IMR-90 (cell line): ENCODE measurements at regions not wholly inside any gene's neighbourhood (a gene's known extent, or its start where the extent isn't known, plus 50 kb on each side); places are given as distances from the start of the nearest gene placed in this dataset.

Source experiments
- ATAC-seq: fragments of 200-7000 bp; cut with Tn5 transposase; 2 replicates; pipeline ENCODE4 v1.9.1; 2020; ENCODE audit warnings: low read depth, mild to moderate bottlenecking, moderate library complexity
- BruUV-seq: library from RNA; stranded (reverse); fragments of 400-500 nt; replicated peaks from 2 replicates; lab custom pipeline; 2021; lab: Mats Ljungman, UMichigan
- CTCF ChIA-PET: fragments of 300-600 bp; formaldehyde crosslinking; extraction: SDS; loops from one replicate; lab custom pipeline; 2021; ENCODE audit warnings: antibody characterized with exemption; lab: Yijun Ruan, JAX
- POLR2A ChIA-PET: fragments of 300-600 bp; sonication (Branson Sonifier 250); formaldehyde crosslinking; loops from one replicate; lab custom pipeline; 2022; ENCODE audit warnings: antibody characterized with exemption; ENCODE audit not compliant: unreplicated experiment; lab: Charles Lee
- DNase-seq: peaks from one replicate; pipeline ENCODE4 v3.0.0; 2013
- H2AFZ ChIP-seq: replicated peaks from 2 replicates; pipeline ENCODE3; 2013; ENCODE audit warnings: low read length, mild to moderate bottlenecking; ENCODE audit not compliant: poor library complexity
- H2AK5ac ChIP-seq: 2 replicates; pipeline ENCODE4 v1.6.1; 2013; ENCODE audit warnings: low read depth, low read length, inconsistent platforms
- H2AK9ac ChIP-seq: replicated peaks from 2 replicates; pipeline ENCODE3; 2013; ENCODE audit warnings: mild to moderate bottlenecking, low read depth, low read length, moderate library complexity; ENCODE audit not compliant: poor library complexity
- H2BK120ac ChIP-seq: 2 replicates; pipeline ENCODE4 v1.6.1; 2013; ENCODE audit warnings: low read depth, low read length, inconsistent platforms
- H2BK15ac ChIP-seq: 3 replicates; pipeline ENCODE4 v1.6.1; 2013; ENCODE audit warnings: low read depth, low read length, inconsistent platforms
- H2BK20ac ChIP-seq: 2 replicates; pipeline ENCODE4 v1.6.1; 2013; ENCODE audit warnings: low read depth, mild to moderate bottlenecking, inconsistent platforms, low read length, moderate library complexity
- H2BK5ac ChIP-seq: 2 replicates; pipeline ENCODE4 v1.6.1; 2013; ENCODE audit warnings: mild to moderate bottlenecking, low read depth, low read length, inconsistent platforms; ENCODE audit not compliant: poor library complexity, severe bottlenecking
- H3K14ac ChIP-seq: replicated peaks from 2 replicates; pipeline ENCODE4 v1.6.1; 2013; ENCODE audit warnings: low read depth, low read length, inconsistent platforms
- H3K18ac ChIP-seq: 2 replicates; pipeline ENCODE4 v1.6.1; 2013; ENCODE audit warnings: low read depth, low read length, control low read depth
- H3K23ac ChIP-seq: 2 replicates; pipeline ENCODE4 v1.6.1; 2013; ENCODE audit warnings: low read depth, low read length, inconsistent platforms
- H3K27ac ChIP-seq: 2 replicates; pipeline ENCODE4 v1.5.1; 2013; ENCODE audit warnings: mild to moderate bottlenecking, control low read depth, low read length; ENCODE audit not compliant: insufficient read depth
- H3K27me3 ChIP-seq: 2 replicates; pipeline ENCODE4 v1.6.1; 2013; ENCODE audit warnings: low read length; ENCODE audit not compliant: control insufficient read depth, insufficient read depth
- H3K36me3 ChIP-seq: 2 replicates; pipeline ENCODE4 v1.6.1; 2013; ENCODE audit warnings: low read length, mixed read lengths; ENCODE audit not compliant: control insufficient read depth, insufficient read depth
- H3K4ac ChIP-seq: 2 replicates; pipeline ENCODE4 v1.6.1; 2013; ENCODE audit warnings: low read depth, low read length, inconsistent platforms
- H3K4me1 ChIP-seq: 2 replicates; pipeline ENCODE4 v1.6.1; 2013; ENCODE audit warnings: low read length, mixed read lengths; ENCODE audit not compliant: control insufficient read depth, insufficient read depth
- H3K4me2 ChIP-seq: 2 replicates; pipeline ENCODE4 v1.6.1; 2013; ENCODE audit warnings: low read depth, mild to moderate bottlenecking, control low read depth, low read length, moderate library complexity
- H3K4me3 ChIP-seq: 2 replicates; pipeline ENCODE4 v1.5.1; 2013; ENCODE audit warnings: low read depth, mild to moderate bottlenecking, control low read depth, low read length, moderate library complexity; ENCODE audit not compliant: insufficient read depth
- H3K56ac ChIP-seq: 2 replicates; pipeline ENCODE4 v1.6.1; 2013; ENCODE audit warnings: low read length, inconsistent platforms; ENCODE audit not compliant: insufficient read depth; ENCODE audit errors: extremely low read depth
- H3K79me1 ChIP-seq, 2 experiments: 2 replicates each; pipeline ENCODE4 v1.6.1; 2013; ENCODE audit warnings: low read length in 2 of 2, inconsistent platforms in 1 of 2, low read depth in 1 of 2
- H3K9ac ChIP-seq: 2 replicates; pipeline ENCODE4 v1.6.1; 2013; ENCODE audit warnings: low read depth, low read length, control low read depth
- H3K9me1 ChIP-seq: 2 replicates; pipeline ENCODE4 v1.6.1; 2013; ENCODE audit warnings: low read length, inconsistent platforms; ENCODE audit not compliant: insufficient read depth
- H3K9me3 ChIP-seq: 2 replicates; pipeline ENCODE4 v1.6.1; 2013; ENCODE audit warnings: low read length; ENCODE audit not compliant: control insufficient read depth, insufficient read depth
- H4K20me1 ChIP-seq: 2 replicates; pipeline ENCODE4 v1.6.1; 2013; ENCODE audit warnings: low read length, inconsistent platforms; ENCODE audit not compliant: insufficient read depth
- H4K5ac ChIP-seq: 2 replicates; pipeline ENCODE4 v1.6.1; 2013; ENCODE audit warnings: mild to moderate bottlenecking, low read depth, low read length, control low read depth
- H4K8ac ChIP-seq, 2 experiments: 2 replicates each; pipeline ENCODE4 v1.6.1; 2013; ENCODE audit warnings: low read depth in 2 of 2, low read length in 2 of 2, control low read depth in 1 of 2, inconsistent platforms in 1 of 2
- H4K91ac ChIP-seq: 2 replicates; pipeline ENCODE4 v1.6.1; 2013; ENCODE audit warnings: low read depth, low read length, inconsistent platforms; ENCODE audit not compliant: insufficient read depth
- BHLHE40 ChIP-seq: fragments of 150-350 bp; IDR thresholded peaks from 2 replicates; pipeline ENCODE4 v1.6.1; 2016; ENCODE audit warnings: mild to moderate bottlenecking, low read depth, low read length
- CEBPB ChIP-seq: IDR thresholded peaks from 2 replicates; pipeline ENCODE4 v1.6.1; 2012; ENCODE audit warnings: low read depth, low read length, improper control_type of control experiment
- CHD1 ChIP-seq: IDR thresholded peaks from 2 replicates; pipeline ENCODE4 v1.6.1; 2012; ENCODE audit warnings: low read depth, low read length, improper control_type of control experiment
- FOS ChIP-seq: fragments of 150-350 bp; IDR thresholded peaks from 2 replicates; pipeline ENCODE4 v1.6.1; 2016; ENCODE audit warnings: low read depth, low read length
- MAFK ChIP-seq: IDR thresholded peaks from 2 replicates; pipeline ENCODE4 v1.6.1; 2012; ENCODE audit warnings: low read depth, low read length, improper control_type of control experiment
- MAZ ChIP-seq: IDR thresholded peaks from 2 replicates; pipeline ENCODE4 v1.6.1; 2012; ENCODE audit warnings: low read depth, mild to moderate bottlenecking, low read length, improper control_type of control experiment, moderate library complexity, borderline replicate concordance
- MXI1 ChIP-seq: IDR thresholded peaks from 2 replicates; pipeline ENCODE4 v1.6.1; 2012; ENCODE audit warnings: low read depth, mild to moderate bottlenecking, low read length, moderate library complexity, borderline replicate concordance
- NFE2L2 ChIP-seq: fragments of 150-350 bp; IDR thresholded peaks from 2 replicates; pipeline ENCODE4 v1.6.1; 2016; ENCODE audit warnings: low read depth, mild to moderate bottlenecking, low read length
- POLR2A ChIP-seq: IDR thresholded peaks from 2 replicates; pipeline ENCODE4 v1.6.1; 2012; ENCODE audit warnings: mild to moderate bottlenecking, low read depth, low read length
- RAD21 ChIP-seq: IDR thresholded peaks from 2 replicates; pipeline ENCODE4 v1.6.1; 2012; ENCODE audit warnings: low read length, improper control_type of control experiment
- RFX5 ChIP-seq: IDR thresholded peaks from 2 replicates; pipeline ENCODE4 v1.8.0; 2012; ENCODE audit warnings: low read depth, mild to moderate bottlenecking, low read length, moderate library complexity
- SMC3 ChIP-seq: fragments of 150-350 bp; IDR thresholded peaks from 2 replicates; pipeline ENCODE4 v1.6.1; 2016; ENCODE audit warnings: low read depth, mild to moderate bottlenecking, antibody characterized with exemption, low read length, moderate library complexity
- WGBS, 2 experiments: methylation state at CpG; one replicate each; pipeline versions ENCODE4 v1.1.5 to v1.1.7; 2013; ENCODE audit warnings: missing lambda C conversion rate in 2 of 2; ENCODE audit not compliant: insufficient read length in 1 of 2; ENCODE audit errors: extremely low coverage in 2 of 2; 5-methylcytosine and 5-hydroxymethylcytosine counted together
- dilution Hi-C: fragments of 300-500 bp; cut with HindIII; formaldehyde crosslinking; loops from one replicate; pipeline ENCODE4 v1.14.3; 2018; ENCODE audit warnings: low sequenced_read_pairs; ENCODE audit not compliant: unreplicated experiment
- in situ Hi-C: fragments of 300-500 bp; cut with MboI; formaldehyde crosslinking; loops from 3 replicates; pipeline ENCODE4 v1.14.3; 2019; ENCODE audit warnings: low sequenced_read_pairs, inconsistent platforms, mixed read lengths
- intact Hi-C: fragments of 100-400 bp; cut with micrococcal nuclease; formaldehyde crosslinking; loops from 2 replicates; pipeline ENCODE4 v1.10.0; 2022
- TF ChIP-seq, protein P1 (sequence below): conservative IDR thresholded peaks from 2 replicates; pipeline ENCODE4 v1.5.1; 2012; ENCODE audit warnings: mild to moderate bottlenecking, low read depth, low read length, improper control_type of control experiment
- TF ChIP-seq, protein P2 (sequence below): fragments of 150-350 bp; IDR thresholded peaks from 2 replicates; pipeline ENCODE4 v1.6.1; 2017; ENCODE audit warnings: mild to moderate bottlenecking, antibody characterized with exemption, low read length, low read depth
- TF ChIP-seq, protein P3 (sequence below): fragments of 150-350 bp; IDR thresholded peaks from 2 replicates; pipeline ENCODE4 v1.6.1; 2016; ENCODE audit warnings: low read depth, mild to moderate bottlenecking, low read length, moderate library complexity, borderline replicate concordance

DNA sequence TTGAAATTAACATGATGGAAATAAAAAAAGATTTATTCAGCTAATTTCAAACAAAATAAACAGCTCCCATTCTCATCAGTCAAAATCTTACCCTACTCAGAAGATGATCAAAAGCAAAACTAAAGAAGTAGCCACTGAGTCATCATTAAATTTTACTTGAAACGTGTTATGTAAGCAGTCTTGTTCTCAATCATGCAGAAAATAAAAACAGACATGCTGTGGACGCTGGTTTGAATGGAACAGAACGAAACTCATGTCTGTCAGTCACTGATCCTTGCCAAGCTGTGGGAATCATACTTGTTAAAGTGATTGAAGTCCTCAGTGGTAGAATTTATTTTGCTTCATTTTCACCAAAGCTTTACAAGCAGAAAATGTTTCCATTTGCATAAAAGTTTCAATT lies 77.2 kb upstream of the TLR3 start:
- ChIA-PET POLR2A (no interaction called here), CTCF (interaction anchor here (0.8 kb wide), 1 partner anchor 55 kb away, joined by 4 read pairs; no protein-coding TSS in a partner anchor)
- TF ChIP-seq MXI1 (no peak), MAFK (no peak), NFE2L2 (no peak), CHD1 (no peak), BHLHE40 (no peak), POLR2A (no peak), RAD21 (no peak), RFX5 (no peak), SMC3 (no peak), MAZ (no peak), CEBPB (no peak), FOS (no peak)
- TF ChIP-seq, protein P1, sequence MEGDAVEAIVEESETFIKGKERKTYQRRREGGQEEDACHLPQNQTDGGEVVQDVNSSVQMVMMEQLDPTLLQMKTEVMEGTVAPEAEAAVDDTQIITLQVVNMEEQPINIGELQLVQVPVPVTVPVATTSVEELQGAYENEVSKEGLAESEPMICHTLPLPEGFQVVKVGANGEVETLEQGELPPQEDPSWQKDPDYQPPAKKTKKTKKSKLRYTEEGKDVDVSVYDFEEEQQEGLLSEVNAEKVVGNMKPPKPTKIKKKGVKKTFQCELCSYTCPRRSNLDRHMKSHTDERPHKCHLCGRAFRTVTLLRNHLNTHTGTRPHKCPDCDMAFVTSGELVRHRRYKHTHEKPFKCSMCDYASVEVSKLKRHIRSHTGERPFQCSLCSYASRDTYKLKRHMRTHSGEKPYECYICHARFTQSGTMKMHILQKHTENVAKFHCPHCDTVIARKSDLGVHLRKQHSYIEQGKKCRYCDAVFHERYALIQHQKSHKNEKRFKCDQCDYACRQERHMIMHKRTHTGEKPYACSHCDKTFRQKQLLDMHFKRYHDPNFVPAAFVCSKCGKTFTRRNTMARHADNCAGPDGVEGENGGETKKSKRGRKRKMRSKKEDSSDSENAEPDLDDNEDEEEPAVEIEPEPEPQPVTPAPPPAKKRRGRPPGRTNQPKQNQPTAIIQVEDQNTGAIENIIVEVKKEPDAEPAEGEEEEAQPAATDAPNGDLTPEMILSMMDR: no peak
- TF ChIP-seq, protein P2, sequence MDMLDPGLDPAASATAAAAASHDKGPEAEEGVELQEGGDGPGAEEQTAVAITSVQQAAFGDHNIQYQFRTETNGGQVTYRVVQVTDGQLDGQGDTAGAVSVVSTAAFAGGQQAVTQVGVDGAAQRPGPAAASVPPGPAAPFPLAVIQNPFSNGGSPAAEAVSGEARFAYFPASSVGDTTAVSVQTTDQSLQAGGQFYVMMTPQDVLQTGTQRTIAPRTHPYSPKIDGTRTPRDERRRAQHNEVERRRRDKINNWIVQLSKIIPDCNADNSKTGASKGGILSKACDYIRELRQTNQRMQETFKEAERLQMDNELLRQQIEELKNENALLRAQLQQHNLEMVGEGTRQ: no peak
- TF ChIP-seq, protein P3, sequence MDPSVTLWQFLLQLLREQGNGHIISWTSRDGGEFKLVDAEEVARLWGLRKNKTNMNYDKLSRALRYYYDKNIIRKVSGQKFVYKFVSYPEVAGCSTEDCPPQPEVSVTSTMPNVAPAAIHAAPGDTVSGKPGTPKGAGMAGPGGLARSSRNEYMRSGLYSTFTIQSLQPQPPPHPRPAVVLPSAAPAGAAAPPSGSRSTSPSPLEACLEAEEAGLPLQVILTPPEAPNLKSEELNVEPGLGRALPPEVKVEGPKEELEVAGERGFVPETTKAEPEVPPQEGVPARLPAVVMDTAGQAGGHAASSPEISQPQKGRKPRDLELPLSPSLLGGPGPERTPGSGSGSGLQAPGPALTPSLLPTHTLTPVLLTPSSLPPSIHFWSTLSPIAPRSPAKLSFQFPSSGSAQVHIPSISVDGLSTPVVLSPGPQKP: no peak
- Histone ChIP-seq H2BK15ac (no peak overlapping the region), H3K4ac (no peak overlapping the region), H3K36me3 (no peaks in the 10 kb centered on the region), H3K23ac (no peak overlapping the region), H3K4me2 (no peak overlapping the region), H2AK5ac (no peak overlapping the region), H3K9me1 (no peaks in the 10 kb centered on the region), H3K4me1 (no peaks in the 10 kb centered on the region), H2BK120ac (no peak overlapping the region), H3K9ac (no peak overlapping the region), H3K14ac (no peak overlapping the region), H3K56ac (no peak overlapping the region), H4K20me1 (no peaks in the 10 kb centered on the region), H3K27me3 (no peaks in the 10 kb centered on the region; the same call in 1 of the 2 replicates), H4K8ac (no peak overlapping the region), H2AK9ac (no peak overlapping the region), H2AFZ (no peak overlapping the region), H3K79me1 (no peaks in the 10 kb centered on the region), H3K4me3 (no peak overlapping the region), H3K9me3 (no peaks in the 10 kb centered on the region), H3K18ac (no peak overlapping the region), H2BK5ac (no peak overlapping the region), H3K27ac (no peak overlapping the region), H2BK20ac (no peak overlapping the region), H4K5ac (no peak overlapping the region), H4K91ac (no peak overlapping the region)
- no CpG with 5 or more reads among the region's 3 CpGs for WGBS, 2 experiments
- ATAC-seq (no peak), DNase-seq (no peak)
- BruUV-seq: no TSS peak
- in situ Hi-C loops (no loop called here), dilution Hi-C loops (no loop called here), intact Hi-C loops (no loop called here)
